Activated B cell treated with CpG ODN at 0.5 μM for 24 hours (primary cell): ENCODE measurements at regions not wholly inside any gene's neighbourhood (a gene's known extent, or its start where the extent isn't known, plus 50 kb on each side); places are given as distances from the start of the nearest gene placed in this dataset.

ENCODE experiments used
- ATAC-seq: fragments of 200-7000 bp; cut with Tn5 transposase; one replicate; pipeline ENCODE4 v1.10.0; 2021; ENCODE audit warnings: low read depth, mild to moderate bottlenecking, moderate library complexity
- CTCF ChIA-PET: fragments of 350-600 bp; sonication (Branson Sonifier 250); formaldehyde crosslinking; loops from one replicate; lab custom pipeline; 2021; ENCODE audit warnings: antibody characterized with exemption; lab: Charles Lee
- POLR2A ChIA-PET: fragments of 350-600 bp; sonication (Branson Sonifier 250); formaldehyde crosslinking; loops from one replicate; lab custom pipeline; 2021; ENCODE audit warnings: antibody characterized with exemption; lab: Charles Lee
- DNase-seq: peaks from one replicate; pipeline ENCODE4 v3.0.0; 2022
- H3K27ac Mint-ChIP-seq: one replicate; pipeline ENCODE4 v1.8.0; 2020; ENCODE audit warnings: mixed read lengths
- H3K27me3 Mint-ChIP-seq: one replicate; pipeline ENCODE4 v1.8.0; 2021; ENCODE audit warnings: mixed read lengths
- H3K36me3 Mint-ChIP-seq: one replicate; pipeline ENCODE4 v1.8.0; 2021; ENCODE audit warnings: low read depth, mixed read lengths
- H3K4me1 Mint-ChIP-seq: one replicate; pipeline ENCODE4 v1.8.0; 2021; ENCODE audit warnings: mixed read lengths
- H3K4me3 Mint-ChIP-seq: one replicate; pipeline ENCODE4 v1.8.0; 2020; ENCODE audit warnings: mild to moderate bottlenecking, mixed read lengths
- H3K9me3 Mint-ChIP-seq: one replicate; pipeline ENCODE4 v1.8.0; 2020; ENCODE audit warnings: mixed read lengths
- intact Hi-C: fragments of 100-400 bp; cut with micrococcal nuclease; formaldehyde crosslinking; loops from one replicate; pipeline ENCODE4 v1.15.1; 2024
- TF ChIP-seq, protein P1 (sequence below): fragments of 200-600 bp; IDR thresholded peaks from one replicate; pipeline ENCODE4 v1.8.0; 2022; ENCODE audit warnings: antibody characterized with exemption, mild to moderate bottlenecking

GRCh38 chr21:19874521-19874920 lies 1123.7 kb upstream of the NCAM2 start:
- H3K4me1 Mint-ChIP-seq: no peaks in the 10 kb centered on the region
- H3K4me3 Mint-ChIP-seq: no peak overlapping the region
- CTCF ChIA-PET: no interaction called here
- POLR2A ChIA-PET: no interaction called here
- intact Hi-C loops: no loop called here
- TF ChIP-seq, protein P1, sequence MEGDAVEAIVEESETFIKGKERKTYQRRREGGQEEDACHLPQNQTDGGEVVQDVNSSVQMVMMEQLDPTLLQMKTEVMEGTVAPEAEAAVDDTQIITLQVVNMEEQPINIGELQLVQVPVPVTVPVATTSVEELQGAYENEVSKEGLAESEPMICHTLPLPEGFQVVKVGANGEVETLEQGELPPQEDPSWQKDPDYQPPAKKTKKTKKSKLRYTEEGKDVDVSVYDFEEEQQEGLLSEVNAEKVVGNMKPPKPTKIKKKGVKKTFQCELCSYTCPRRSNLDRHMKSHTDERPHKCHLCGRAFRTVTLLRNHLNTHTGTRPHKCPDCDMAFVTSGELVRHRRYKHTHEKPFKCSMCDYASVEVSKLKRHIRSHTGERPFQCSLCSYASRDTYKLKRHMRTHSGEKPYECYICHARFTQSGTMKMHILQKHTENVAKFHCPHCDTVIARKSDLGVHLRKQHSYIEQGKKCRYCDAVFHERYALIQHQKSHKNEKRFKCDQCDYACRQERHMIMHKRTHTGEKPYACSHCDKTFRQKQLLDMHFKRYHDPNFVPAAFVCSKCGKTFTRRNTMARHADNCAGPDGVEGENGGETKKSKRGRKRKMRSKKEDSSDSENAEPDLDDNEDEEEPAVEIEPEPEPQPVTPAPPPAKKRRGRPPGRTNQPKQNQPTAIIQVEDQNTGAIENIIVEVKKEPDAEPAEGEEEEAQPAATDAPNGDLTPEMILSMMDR: no peak
- H3K36me3 Mint-ChIP-seq: no peaks in the 10 kb centered on the region
- H3K27me3 Mint-ChIP-seq: no peaks in the 10 kb centered on the region
- DNase-seq (no peak), ATAC-seq (no peak)
- peaks cover 14% of the 10 kb centered on the region for H3K9me3 Mint-ChIP-seq
- no peak overlapping the region for H3K27ac Mint-ChIP-seq

DNA sequence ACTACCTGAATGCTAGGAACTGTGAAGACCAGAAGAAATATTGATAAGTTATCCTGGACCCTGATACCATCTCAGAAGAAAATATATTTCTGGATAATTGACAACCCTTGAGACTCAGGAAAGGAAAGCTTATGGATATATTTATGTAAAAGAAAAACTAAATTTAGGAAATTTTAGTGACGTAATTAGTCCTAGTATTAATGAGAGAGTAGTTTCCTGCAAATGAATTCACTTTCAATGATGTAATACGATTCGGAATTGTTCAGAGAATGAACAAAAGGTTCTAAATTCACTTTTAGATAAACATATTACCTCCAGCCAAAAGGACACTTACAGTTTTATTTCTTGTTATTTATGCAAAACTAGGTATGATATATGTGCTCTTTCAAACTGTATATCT lies 1120.1 kb upstream of the NCAM2 start:
- Mint-ChIP-seq H3K27me3 (no peaks in the 10 kb centered on the region), H3K4me1 (no peaks in the 10 kb centered on the region), H3K36me3 (no peaks in the 10 kb centered on the region), H3K27ac (no peak overlapping the region), H3K4me3 (no peak overlapping the region), H3K9me3 (peaks cover 11% of the 10 kb centered on the region)
- no peak for DNase-seq
- ChIA-PET POLR2A (no interaction called here), CTCF (no interaction called here)
- ATAC-seq: no peak
- TF ChIP-seq, protein P1: no peak
- intact Hi-C loops: no loop called here

- DNase-seq (no peak), ATAC-seq (no peak)
- no peaks in the 10 kb centered on the region for H3K4me1 Mint-ChIP-seq
- no peaks in the 10 kb centered on the region for H3K27me3 Mint-ChIP-seq
- H3K27ac Mint-ChIP-seq: no peak overlapping the region
- no peak overlapping the region for H3K4me3 Mint-ChIP-seq
- intact Hi-C loops: no loop called here
- CTCF ChIA-PET: no interaction called here
- TF ChIP-seq, protein P1: no peak
- no peaks in the 10 kb centered on the region for H3K36me3 Mint-ChIP-seq
- peaks cover 10% of the 10 kb centered on the region for H3K9me3 Mint-ChIP-seq
- POLR2A ChIA-PET: no interaction called here
These were observed 1098.6 kb upstream of the NCAM2 start for GRCh38 chr21:19899645-19900044.

DNA sequence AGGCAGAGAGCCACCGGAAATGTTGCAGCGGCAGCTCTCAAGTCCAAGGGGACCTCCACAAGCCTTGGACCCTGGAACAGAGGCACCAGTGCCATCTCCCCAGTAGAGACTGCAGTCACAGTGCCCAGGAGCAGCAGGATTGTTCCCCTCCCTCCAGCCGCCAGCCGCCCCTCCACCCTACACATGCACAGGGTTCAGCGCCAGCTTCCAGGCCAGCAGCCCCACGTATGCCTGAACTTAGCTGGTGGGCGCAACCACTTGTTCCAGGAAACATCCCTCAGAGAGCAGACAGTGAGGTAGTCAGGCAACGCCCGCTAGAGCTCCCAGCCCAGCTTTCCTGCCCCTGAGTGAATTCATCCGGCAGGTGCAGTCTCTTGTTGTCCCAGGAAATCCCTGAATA lies 1098.1 kb upstream of the NCAM2 start:
- H3K4me3 Mint-ChIP-seq: no peak overlapping the region
- ATAC-seq: no peak
- ChIA-PET POLR2A (no interaction called here), CTCF (no interaction called here)
- DNase-seq: no peak
- no peaks in the 10 kb centered on the region for H3K4me1 Mint-ChIP-seq
- H3K9me3 Mint-ChIP-seq: peaks cover 10% of the 10 kb centered on the region
- no peaks in the 10 kb centered on the region for H3K36me3 Mint-ChIP-seq
- no peak overlapping the region for H3K27ac Mint-ChIP-seq
- no peaks in the 10 kb centered on the region for H3K27me3 Mint-ChIP-seq
- TF ChIP-seq, protein P1: no peak
- intact Hi-C loops: no loop called here

DNA sequence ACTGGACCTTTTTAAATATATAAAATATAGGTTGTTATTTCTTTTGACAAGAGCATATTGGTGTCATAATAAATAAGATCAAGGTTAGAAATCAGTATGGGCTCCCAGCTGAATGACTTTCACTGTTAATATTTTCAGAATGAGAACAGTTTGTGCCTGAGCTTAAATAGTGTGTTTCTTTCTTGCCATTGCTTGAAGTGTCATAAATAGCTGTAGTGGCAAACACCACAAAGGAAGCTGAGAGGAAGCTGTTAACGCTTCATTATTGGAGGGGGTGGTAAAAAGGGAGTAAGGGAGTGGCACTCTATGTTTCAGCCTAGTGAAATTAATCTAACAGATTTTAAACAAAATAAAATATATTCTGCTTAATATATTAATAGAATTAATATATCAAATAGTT lies 1089.8 kb upstream of the NCAM2 start:
- ATAC-seq: no peak
- H3K27me3 Mint-ChIP-seq: no peaks in the 10 kb centered on the region
- POLR2A ChIA-PET: no interaction called here
- TF ChIP-seq, protein P1: no peak
- H3K9me3 Mint-ChIP-seq: peaks cover 2% of the 10 kb centered on the region
- H3K36me3 Mint-ChIP-seq: no peaks in the 10 kb centered on the region
- no peak for DNase-seq
- H3K4me1 Mint-ChIP-seq: no peaks in the 10 kb centered on the region
- no peak overlapping the region for H3K4me3 Mint-ChIP-seq
- CTCF ChIA-PET: no interaction called here
- H3K27ac Mint-ChIP-seq: no peak overlapping the region
- intact Hi-C loops: no loop called here
